WTC11 (cell line): ENCODE measurements at regions not wholly inside any gene's neighbourhood (a gene's known extent, or its start where the extent isn't known, plus 50 kb on each side); places are given as distances from the start of the nearest gene placed in this dataset.

ENCODE experiments used
- TEAD4 ChIP-seq: sonication (generic); formaldehyde crosslinking; IDR thresholded peaks from 2 replicates; pipeline ENCODE4 v1.8.0; 2022; ENCODE audit warnings: mild to moderate bottlenecking, missing genetic modification reagents
- ZNF121 ChIP-seq: sonication (generic); formaldehyde crosslinking; IDR thresholded peaks from 2 replicates; pipeline ENCODE4 v1.8.0; 2023; ENCODE audit warnings: missing genetic modification reagents

- no peak for TF ChIP-seq ZNF121
- TF ChIP-seq TEAD4 (CRISPR knock-in tag), result no peak
Observed at GRCh38 chr10:8731121-8732095, 676.9 kb downstream of the GATA3 start.
